Lower leg skin (tissue), 3 donors: ENCODE measurements at regions not wholly inside any gene's neighbourhood (a gene's known extent, or its start where the extent isn't known, plus 50 kb on each side); places are given as distances from the start of the nearest gene placed in this dataset.

ENCODE experiments used
- CTCF ChIP-seq, 3 donors: fragments of 450-650 bp; IDR thresholded peaks; one replicate each; pipeline ENCODE4 v1.5.1; 2016; ENCODE audit warnings: antibody characterized with exemption in 3 of 3, mild to moderate bottlenecking in 3 of 3, moderate library complexity in 2 of 3
- POLR2A ChIP-seq, 2 donors: fragments of 450-650 bp; IDR thresholded peaks; one replicate each; pipeline ENCODE4 v1.6.1; 2016 to 2017; ENCODE audit warnings: antibody characterized with exemption in 2 of 2, mild to moderate bottlenecking in 1 of 2, moderate library complexity in 1 of 2

- no peak for TF ChIP-seq CTCF (IDR thresholded peaks at IDR 0.05)
- TF ChIP-seq POLR2A (IDR thresholded peaks at IDR 0.05): no peak
These were observed 177.2 kb upstream of the EXOC2 start for GRCh38 chr6:870096-870495.
